NCI-H1417 treated with DMSO at 0.1 percent for 48 hours (cell line): ENCODE measurements at regions not wholly inside any gene's neighbourhood (a gene's known extent, or its start where the extent isn't known, plus 50 kb on each side); places are given as distances from the start of the nearest gene placed in this dataset.

Source experiments
- DNase-seq: peaks from one replicate; lab custom pipeline; 2025; lab: John Stamatoyannopoulos, UW

- DNase-seq: no peak
Measured at GRCh38 chr2:220915092-220915623, 656.9 kb downstream of the EPHA4 start.

- DNase-seq: no peak
Measured at GRCh38 chr2:220916931-220917330, 655.2 kb downstream of the EPHA4 start.

GRCh38 chr2:220930271-220931076, 641.6 kb downstream of the EPHA4 start:
- no peak for DNase-seq

GRCh38 chr2:220931491-220931890, 640.6 kb downstream of the EPHA4 start:
- no peak for DNase-seq

GRCh38 chr2:220932041-220932440, 640.1 kb downstream of the EPHA4 start:
- no peak for DNase-seq

GRCh38 chr2:220935789-220936321, 636.2 kb downstream of the EPHA4 start:
- DNase-seq: no peak

GRCh38 chr2:220936641-220937197, 635.4 kb downstream of the EPHA4 start:
- no peak for DNase-seq

GRCh38 chr2:220937245-220937644, 634.9 kb downstream of the EPHA4 start:
- DNase-seq: no peak

- no peak for DNase-seq
Measured at GRCh38 chr2:220940646-220941045, 631.5 kb downstream of the EPHA4 start.

- no peak for DNase-seq
Measured at GRCh38 chr2:220941683-220942082, 630.4 kb downstream of the EPHA4 start.

GRCh38 chr2:220946552-220946951, 625.6 kb downstream of the EPHA4 start:
- DNase-seq: no peak

- no peak for DNase-seq
Measured at GRCh38 chr2:220948579-220948978, 623.5 kb downstream of the EPHA4 start.

GRCh38 chr2:220949466-220949865, 622.6 kb downstream of the EPHA4 start:
- peak; percentile 13 for DNase-seq

GRCh38 chr2:220955776-220956175, 616.3 kb downstream of the EPHA4 start:
- no peak for DNase-seq

GRCh38 chr2:220956429-220956828, 615.7 kb downstream of the EPHA4 start:
- DNase-seq: no peak

GRCh38 chr2:220959391-220959802, 612.7 kb downstream of the EPHA4 start:
- no peak for DNase-seq

GRCh38 chr2:220961143-220961860, 610.8 kb downstream of the EPHA4 start:
- DNase-seq: no peak

GRCh38 chr2:220962556-220962955, 609.5 kb downstream of the EPHA4 start:
- no peak for DNase-seq

- DNase-seq: no peak
Measured at GRCh38 chr2:220963076-220963475, 609.0 kb downstream of the EPHA4 start.

GRCh38 chr2:220963930-220964329, 608.2 kb downstream of the EPHA4 start:
- no peak for DNase-seq

GRCh38 chr2:220966636-220967035, 605.5 kb downstream of the EPHA4 start:
- no peak for DNase-seq

- DNase-seq: no peak
Measured at GRCh38 chr2:220969348-220969747, 602.8 kb downstream of the EPHA4 start.
